DOHH2 (cell line): ENCODE measurements at regions not wholly inside any gene's neighbourhood (a gene's known extent, or its start where the extent isn't known, plus 50 kb on each side); places are given as distances from the start of the nearest gene placed in this dataset.

Experiments used
- EZH2phosphoT487 ChIP-seq: fragments of 200-600 bp; sonication (generic); IDR thresholded peaks from 2 replicates; pipeline ENCODE4 v1.6.1; 2017; ENCODE audit warnings: borderline replicate concordance, mild to moderate bottlenecking, antibody characterized with exemption, low read length, moderate library complexity, mixed read lengths
- TF ChIP-seq, protein P1 (sequence below): fragments of 200-600 bp; sonication (generic); IDR thresholded peaks from one replicate; pipeline ENCODE4 v1.5.1; 2014; ENCODE audit warnings: antibody characterized with exemption, mild to moderate bottlenecking, low read depth, low read length; ENCODE audit not compliant: poor library complexity, severe bottlenecking

GRCh38 chr3:102151935-102152334, 282.9 kb upstream of the ZPLD1 start:
- TF ChIP-seq, protein P1, sequence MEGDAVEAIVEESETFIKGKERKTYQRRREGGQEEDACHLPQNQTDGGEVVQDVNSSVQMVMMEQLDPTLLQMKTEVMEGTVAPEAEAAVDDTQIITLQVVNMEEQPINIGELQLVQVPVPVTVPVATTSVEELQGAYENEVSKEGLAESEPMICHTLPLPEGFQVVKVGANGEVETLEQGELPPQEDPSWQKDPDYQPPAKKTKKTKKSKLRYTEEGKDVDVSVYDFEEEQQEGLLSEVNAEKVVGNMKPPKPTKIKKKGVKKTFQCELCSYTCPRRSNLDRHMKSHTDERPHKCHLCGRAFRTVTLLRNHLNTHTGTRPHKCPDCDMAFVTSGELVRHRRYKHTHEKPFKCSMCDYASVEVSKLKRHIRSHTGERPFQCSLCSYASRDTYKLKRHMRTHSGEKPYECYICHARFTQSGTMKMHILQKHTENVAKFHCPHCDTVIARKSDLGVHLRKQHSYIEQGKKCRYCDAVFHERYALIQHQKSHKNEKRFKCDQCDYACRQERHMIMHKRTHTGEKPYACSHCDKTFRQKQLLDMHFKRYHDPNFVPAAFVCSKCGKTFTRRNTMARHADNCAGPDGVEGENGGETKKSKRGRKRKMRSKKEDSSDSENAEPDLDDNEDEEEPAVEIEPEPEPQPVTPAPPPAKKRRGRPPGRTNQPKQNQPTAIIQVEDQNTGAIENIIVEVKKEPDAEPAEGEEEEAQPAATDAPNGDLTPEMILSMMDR = no peak
- no peak for TF ChIP-seq EZH2phosphoT487
